ENCODE measurements at regions not wholly inside any gene's neighbourhood (a gene's known extent, or its start where the extent isn't known, plus 50 kb on each side); places are given as distances from the start of the nearest gene placed in this dataset. TPM values are rescaled to one million over a fixed set of nuclear protein-coding genes. Genes with fewer than 3 reads are reported as not detected.

Small RNAs in the stretch of these regions (small RNA-seq; reads per million reads assigned to genes)
- gene AL080274.1 (ENCODE audit: insufficient read depth) (not detected), gene RN7SKP111 (ENCODE audit: insufficient read depth) (not detected)

Measured in H1 (cell line).